Breast epithelium (tissue), 3 donors: ENCODE measurements at regions not wholly inside any gene's neighbourhood (a gene's known extent, or its start where the extent isn't known, plus 50 kb on each side); places are given as distances from the start of the nearest gene placed in this dataset.

ENCODE experiments used
- CTCF ChIP-seq, 3 donors: fragments of 450-650 bp; IDR thresholded peaks; one replicate each; pipeline ENCODE4 v1.5.1; 2016 to 2017; ENCODE audit warnings: antibody characterized with exemption in 3 of 3, mild to moderate bottlenecking in 3 of 3, moderate library complexity in 3 of 3
- POLR2A ChIP-seq: fragments of 450-650 bp; IDR thresholded peaks from one replicate; pipeline ENCODE4 v1.6.1; 2016; ENCODE audit warnings: antibody characterized with exemption, mild to moderate bottlenecking, moderate library complexity
- POLR2AphosphoS5 ChIP-seq, 3 donors: sonication (generic); formaldehyde crosslinking; IDR thresholded peaks; one replicate each; pipeline ENCODE4 v1.6.1; 2017; ENCODE audit warnings: antibody characterized with exemption in 3 of 3

DNA sequence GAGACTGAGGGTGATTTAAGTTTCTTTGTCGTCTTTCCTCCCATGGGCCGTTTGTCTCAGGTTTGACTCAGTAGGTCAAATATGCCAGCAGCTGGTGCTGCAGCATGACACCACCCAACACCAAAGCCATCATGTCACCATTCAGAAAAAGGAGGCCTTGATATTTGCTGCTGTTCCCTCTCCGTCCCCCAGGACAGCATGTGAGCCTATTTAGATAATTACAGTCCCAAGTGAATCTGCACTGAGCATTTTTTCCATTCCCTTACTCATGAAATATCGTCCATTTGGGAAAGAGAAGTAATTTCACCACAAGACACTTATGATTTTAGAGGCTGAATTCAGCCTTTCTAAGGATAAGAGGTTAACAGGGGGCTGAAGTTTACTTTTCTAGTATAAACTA is 62.2 kb upstream of the ADORA2B start:
- TF ChIP-seq CTCF (IDR thresholded peaks at IDR 0.05) = no peak
- no peak for TF ChIP-seq POLR2AphosphoS5 (IDR thresholded peaks at IDR 0.05)
- TF ChIP-seq POLR2A = no peak
